Activated T-helper 9 cell treated with anti-CD3 and anti-CD28 coated beads, Interleukin-2, amount 50 U/mL, for 16 hours (primary cell): ENCODE measurements at regions not wholly inside any gene's neighbourhood (a gene's known extent, or its start where the extent isn't known, plus 50 kb on each side); places are given as distances from the start of the nearest gene placed in this dataset.
"Not testable (repeated sequence)": the region's sequence is repeated elsewhere in the genome, so short reads cannot be mapped to it uniquely, and the experiment has no call there.

Experiments
- DNase-seq: peaks from one replicate; pipeline ENCODE4 v3.0.0-alpha.2; 2020; ENCODE audit warnings: low read depth

- DNase-seq: no peak
Observed at GRCh38 chrX:101823236-101823635, 108.6 kb downstream of the ZMAT1 start.

- DNase-seq: not testable (repeated sequence)
Observed at GRCh38 chrX:101817739-101818138, 114.1 kb downstream of the ZMAT1 start.

GRCh38 chrX:101813200-101813599, 118.6 kb downstream of the ZMAT1 start:
- no peak for DNase-seq

- DNase-seq: no peak
Observed at GRCh38 chrX:101803451-101803850, 128.4 kb downstream of the ZMAT1 start.

- DNase-seq: peak; percentile 47
Observed at GRCh38 chrX:101799387-101799786, 132.4 kb downstream of the ZMAT1 start.

GRCh38 chrX:101787934-101788333, 128.3 kb upstream of the ARMCX2 start:
- no peak for DNase-seq

GRCh38 chrX:101785142-101785541, 125.5 kb upstream of the ARMCX2 start:
- no peak for DNase-seq

- not testable (repeated sequence) for DNase-seq
Observed at GRCh38 chrX:101780421-101780820, 120.8 kb upstream of the ARMCX2 start.

- no peak for DNase-seq
Observed at GRCh38 chrX:101774340-101774739, 114.7 kb upstream of the ARMCX2 start.

GRCh38 chrX:101764538-101764937, 104.9 kb upstream of the ARMCX2 start:
- no peak for DNase-seq

GRCh38 chrX:101759000-101759399, 99.3 kb upstream of the ARMCX2 start:
- DNase-seq: no peak

GRCh38 chrX:101750744-101751143, 91.1 kb upstream of the ARMCX2 start:
- DNase-seq: no peak

- DNase-seq: no peak
Observed at GRCh38 chrX:101749436-101749835, 89.8 kb upstream of the ARMCX2 start.

GRCh38 chrX:101745046-101745445, 85.4 kb upstream of the ARMCX2 start:
- no peak for DNase-seq

GRCh38 chrX:101744085-101744484, 84.4 kb upstream of the ARMCX2 start:
- DNase-seq: no peak

GRCh38 chrX:101740642-101741041, 81.0 kb upstream of the ARMCX2 start:
- no peak for DNase-seq

GRCh38 chrX:101738867-101739266, 79.2 kb upstream of the ARMCX2 start:
- DNase-seq: not testable (repeated sequence)

GRCh38 chrX:101738411-101738810, 78.8 kb upstream of the ARMCX2 start:
- DNase-seq: not testable (repeated sequence)

GRCh38 chrX:101736651-101737050, 77.0 kb upstream of the ARMCX2 start:
- DNase-seq: no peak

- DNase-seq: no peak
Observed at GRCh38 chrX:101732870-101733269, 73.2 kb upstream of the ARMCX2 start.

- DNase-seq: no peak
Observed at GRCh38 chrX:101729986-101730385, 70.3 kb upstream of the ARMCX2 start.
